ENCODE measurements at regions not wholly inside any gene's neighbourhood (a gene's known extent, or its start where the extent isn't known, plus 50 kb on each side); places are given as distances from the start of the nearest gene placed in this dataset.

DNA sequence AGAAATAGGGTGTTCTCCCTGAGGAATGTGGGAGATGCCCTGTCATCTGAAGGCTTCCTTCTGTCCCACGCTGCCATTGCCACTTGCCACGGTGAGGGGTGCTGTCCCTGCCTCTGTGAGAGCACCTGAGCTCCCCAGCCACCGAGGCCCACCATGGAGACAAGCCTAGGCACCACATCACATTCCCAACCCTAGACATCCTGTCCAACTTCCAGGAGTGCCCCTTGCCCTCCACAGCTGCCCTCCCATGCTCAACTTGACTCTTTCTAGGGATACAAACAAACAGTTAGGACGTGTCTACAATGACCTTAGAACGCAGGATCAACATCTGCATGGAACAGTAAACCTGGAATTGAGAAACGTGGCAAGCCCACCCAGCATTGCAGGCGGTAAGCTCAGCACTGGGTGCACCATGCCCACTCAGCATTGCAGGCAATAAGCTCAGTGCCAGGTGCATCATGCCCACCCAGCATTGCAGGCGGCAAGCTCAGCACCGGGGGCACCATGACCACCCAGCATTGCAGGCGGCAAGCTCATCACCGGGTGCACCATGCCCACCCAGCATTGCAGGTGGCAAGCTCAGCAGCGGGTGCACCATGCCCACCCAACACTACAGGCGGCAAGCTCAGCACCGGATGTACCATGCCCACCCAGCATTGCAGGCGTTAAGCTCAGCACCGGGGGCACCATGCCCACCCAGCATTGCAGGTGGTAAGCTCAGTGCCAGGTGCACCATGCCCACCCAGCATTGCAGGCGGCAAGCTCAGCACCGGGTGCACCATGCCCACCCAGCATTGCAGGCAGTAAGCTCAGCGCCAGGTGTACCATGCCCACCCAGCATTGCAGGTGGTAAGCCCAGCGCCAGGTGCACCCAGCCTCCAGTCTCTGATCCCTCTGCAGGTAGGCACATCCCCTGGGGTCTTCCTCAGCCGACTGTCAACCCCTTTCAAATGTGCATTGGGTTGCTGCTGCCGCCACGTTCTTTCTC is 1463.9 kb downstream of the TBC1D22A start:
- Mint-ChIP-seq H3K9me3 (no peaks in the 10 kb centered on the region), H3K4me1 (no peaks in the 10 kb centered on the region), H3K36me3 (ENCODE audit: low read depth) (no peaks in the 10 kb centered on the region), H3K4me3 (no peak overlapping the region), H3K27me3 (no peaks in the 10 kb centered on the region), H3K27ac (no peak overlapping the region)
- CTCF ChIA-PET, result no interaction called here
- DNase-seq, result no peak
- POLR2A ChIA-PET, result no interaction called here

DNA sequence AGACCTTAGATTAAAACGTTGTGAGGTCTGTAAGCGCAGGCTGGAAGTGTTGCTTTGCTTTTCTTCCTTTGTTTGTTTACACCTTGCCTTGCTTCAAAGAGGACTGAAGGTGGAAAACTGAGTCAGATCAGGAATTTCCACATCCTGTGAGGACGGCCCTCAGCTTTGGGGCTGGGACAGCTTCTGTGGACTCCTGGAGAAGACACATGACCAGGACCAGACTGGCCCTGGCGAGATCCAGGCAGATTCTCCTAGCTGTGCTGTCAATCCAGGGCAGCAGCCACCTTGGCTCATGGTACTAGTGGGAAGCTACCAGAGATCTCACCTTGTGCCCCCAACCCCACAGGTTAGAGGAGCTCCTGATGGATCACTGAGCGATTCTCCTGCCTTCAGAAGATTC is 1461.9 kb downstream of the TBC1D22A start:
- DNase-seq, result no peak
- ChIA-PET POLR2A (no interaction called here), CTCF (no interaction called here)
- Mint-ChIP-seq H3K27me3 (peaks cover 2% of the 10 kb centered on the region), H3K9me3 (no peaks in the 10 kb centered on the region), H3K4me3 (no peak overlapping the region), H3K4me1 (no peaks in the 10 kb centered on the region), H3K27ac (no peak overlapping the region), H3K36me3 (ENCODE audit: low read depth) (no peaks in the 10 kb centered on the region)

GRCh38 chr22:48223488-48224190 is 1461.2 kb downstream of the TBC1D22A start:
- CTCF ChIA-PET, result no interaction called here

GRCh38 chr22:48222742-48223487 is 1460.5 kb downstream of the TBC1D22A start:
- Mint-ChIP-seq H3K36me3 (ENCODE audit: low read depth) (no peaks in the 10 kb centered on the region), H3K4me1 (no peaks in the 10 kb centered on the region), H3K27ac (no peak overlapping the region), H3K27me3 (peaks cover 2% of the 10 kb centered on the region), H3K9me3 (no peaks in the 10 kb centered on the region), H3K4me3 (no peak overlapping the region)
- CTCF ChIA-PET, result no interaction called here
- POLR2A ChIA-PET, result no interaction called here
- no peak for DNase-seq

More at GRCh38 chr22:48223488-48224190, 1461.2 kb downstream of the TBC1D22A start:
- Mint-ChIP-seq H3K4me3 (no peak overlapping the region), H3K9me3 (no peaks in the 10 kb centered on the region), H3K36me3 (ENCODE audit: low read depth) (no peaks in the 10 kb centered on the region), H3K27me3 (peaks cover 2% of the 10 kb centered on the region), H3K4me1 (no peaks in the 10 kb centered on the region), H3K27ac (no peak overlapping the region)
- no peak for DNase-seq
- POLR2A ChIA-PET, result no interaction called here

DNA sequence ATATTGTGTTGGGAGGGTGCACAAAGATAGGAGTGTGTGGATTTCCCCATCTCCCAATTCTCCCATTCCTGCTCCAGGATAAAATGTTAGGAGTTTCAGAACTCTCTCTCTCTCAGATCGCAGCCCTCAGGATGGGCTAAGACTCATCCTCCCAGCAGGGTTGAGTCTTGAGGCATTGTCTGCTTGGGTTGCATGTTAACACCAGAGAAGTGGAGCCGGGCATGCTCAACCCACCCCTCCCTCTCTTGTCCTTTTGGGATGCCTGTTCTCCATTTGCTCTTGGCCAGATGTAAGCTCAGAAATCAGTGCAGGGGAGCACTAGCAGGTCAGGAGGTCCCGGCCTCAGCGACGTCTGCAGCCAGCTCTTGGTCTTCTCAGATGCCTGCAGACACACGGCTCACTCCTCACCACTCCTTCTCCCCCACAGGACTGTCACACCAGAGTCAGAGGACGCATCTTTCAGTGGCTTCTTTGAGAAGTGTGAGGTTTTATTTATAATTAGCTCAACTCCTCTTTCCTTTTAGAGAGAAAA is 1456.5 kb downstream of the TBC1D22A start:
- Mint-ChIP-seq H3K27ac (no peak overlapping the region), H3K36me3 (ENCODE audit: low read depth) (no peaks in the 10 kb centered on the region), H3K4me3 (no peak overlapping the region), H3K27me3 (peaks cover 2% of the 10 kb centered on the region), H3K4me1 (no peaks in the 10 kb centered on the region), H3K9me3 (no peaks in the 10 kb centered on the region)
- POLR2A ChIA-PET, result no interaction called here
- DNase-seq, result no peak
- CTCF ChIA-PET, result no interaction called here

DNA sequence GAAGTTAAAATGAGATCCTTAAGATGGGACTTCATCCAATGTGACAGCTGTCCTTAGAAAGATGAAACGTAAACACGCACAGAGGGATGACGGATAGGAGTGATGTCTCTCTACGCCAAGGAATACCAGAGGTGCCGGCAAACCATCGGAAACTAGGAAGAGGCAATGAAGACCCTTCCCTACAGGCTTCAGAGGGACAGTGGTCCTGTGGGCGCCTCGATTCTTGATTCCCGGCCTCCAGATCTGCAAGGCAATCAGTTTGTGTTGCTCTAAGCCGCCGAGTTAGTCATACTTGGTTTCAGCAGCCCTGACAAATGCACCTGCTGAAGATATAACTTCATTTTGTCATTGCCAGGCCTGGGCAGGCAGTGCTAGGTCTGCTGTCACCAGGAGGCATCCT is 1455.1 kb downstream of the TBC1D22A start:
- Mint-ChIP-seq H3K9me3 (no peaks in the 10 kb centered on the region), H3K27me3 (peaks cover 2% of the 10 kb centered on the region), H3K4me1 (no peaks in the 10 kb centered on the region), H3K4me3 (no peak overlapping the region), H3K36me3 (ENCODE audit: low read depth) (no peaks in the 10 kb centered on the region), H3K27ac (no peak overlapping the region)
- DNase-seq, result no peak
- POLR2A ChIA-PET, result no interaction called here
- CTCF ChIA-PET, result no interaction called here

- Mint-ChIP-seq H3K9me3 (no peaks in the 10 kb centered on the region), H3K27me3 (no peaks in the 10 kb centered on the region), H3K4me1 (no peaks in the 10 kb centered on the region), H3K27ac (no peak overlapping the region), H3K36me3 (ENCODE audit: low read depth) (no peaks in the 10 kb centered on the region), H3K4me3 (no peak overlapping the region)
- DNase-seq, result no peak
- ChIA-PET POLR2A (no interaction called here), CTCF (no interaction called here)
Measured at GRCh38 chr22:48212727-48213126, 1450.3 kb downstream of the TBC1D22A start.

DNA sequence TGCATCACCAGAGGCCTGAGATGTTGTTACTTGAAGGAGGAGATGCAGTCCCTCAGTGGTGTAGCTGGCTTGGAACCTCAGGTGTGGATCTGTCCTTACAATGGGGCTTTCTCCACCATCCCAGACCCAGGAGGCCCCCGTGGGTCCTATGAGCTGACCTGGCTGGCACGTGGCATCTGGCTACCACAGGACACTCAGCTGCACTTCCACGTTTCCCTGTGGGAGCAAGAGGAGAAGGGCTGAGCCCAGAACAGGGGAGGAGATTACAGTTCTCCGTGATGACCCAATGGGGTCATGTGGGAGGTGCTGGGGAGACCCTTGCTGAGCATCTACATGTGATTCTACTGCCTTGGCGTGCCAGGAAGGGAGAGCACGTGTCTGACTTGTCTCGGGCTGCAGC is 1448.4 kb downstream of the TBC1D22A start:
- H3K4me1 Mint-ChIP-seq, result no peaks in the 10 kb centered on the region
- H3K4me3 Mint-ChIP-seq, result no peak overlapping the region
- H3K27me3 Mint-ChIP-seq, result no peaks in the 10 kb centered on the region

DNA sequence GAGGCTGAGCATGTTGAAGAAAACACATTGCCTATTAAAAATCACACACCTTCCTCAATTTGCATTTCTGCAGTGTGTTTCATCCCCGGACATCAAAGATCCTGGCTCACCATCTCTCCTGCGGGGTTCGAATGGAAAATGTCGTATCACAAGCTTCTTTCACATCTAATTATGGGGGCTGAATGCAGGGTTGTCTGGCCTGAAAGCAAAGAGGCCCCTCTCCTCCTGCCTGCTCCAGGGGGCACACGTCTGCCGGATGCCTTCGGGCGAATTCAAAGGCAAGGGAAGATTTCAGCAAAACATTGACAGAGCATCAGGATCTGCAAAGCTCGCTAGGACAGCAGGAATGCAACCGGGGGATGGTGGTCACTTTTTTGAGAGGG is 1447.7 kb downstream of the TBC1D22A start:
- no peak overlapping the region for H3K4me3 Mint-ChIP-seq
- ChIA-PET CTCF (no interaction called here), POLR2A (no interaction called here)
- H3K9me3 Mint-ChIP-seq, result no peaks in the 10 kb centered on the region
- H3K27ac Mint-ChIP-seq, result no peak overlapping the region
- no peaks in the 10 kb centered on the region for H3K36me3 Mint-ChIP-seq (ENCODE audit: low read depth)
- no peaks in the 10 kb centered on the region for H3K27me3 Mint-ChIP-seq
- no peaks in the 10 kb centered on the region for H3K4me1 Mint-ChIP-seq
- no peak for DNase-seq

More for the DNA sequence above, 1448.4 kb downstream of the TBC1D22A start:
- no peak for DNase-seq
- Mint-ChIP-seq H3K36me3 (ENCODE audit: low read depth) (no peaks in the 10 kb centered on the region), H3K27ac (no peak overlapping the region), H3K9me3 (no peaks in the 10 kb centered on the region)
- POLR2A ChIA-PET, result no interaction called here
- CTCF ChIA-PET, result no interaction called here

GRCh38 chr22:48209473-48210197 is 1447.2 kb downstream of the TBC1D22A start:
- ChIA-PET CTCF (no interaction called here), POLR2A (no interaction called here)
- Mint-ChIP-seq H3K9me3 (no peaks in the 10 kb centered on the region), H3K36me3 (ENCODE audit: low read depth) (no peaks in the 10 kb centered on the region), H3K27me3 (no peaks in the 10 kb centered on the region), H3K4me3 (no peak overlapping the region), H3K27ac (no peak overlapping the region), H3K4me1 (no peaks in the 10 kb centered on the region)
- no peak for DNase-seq

DNA sequence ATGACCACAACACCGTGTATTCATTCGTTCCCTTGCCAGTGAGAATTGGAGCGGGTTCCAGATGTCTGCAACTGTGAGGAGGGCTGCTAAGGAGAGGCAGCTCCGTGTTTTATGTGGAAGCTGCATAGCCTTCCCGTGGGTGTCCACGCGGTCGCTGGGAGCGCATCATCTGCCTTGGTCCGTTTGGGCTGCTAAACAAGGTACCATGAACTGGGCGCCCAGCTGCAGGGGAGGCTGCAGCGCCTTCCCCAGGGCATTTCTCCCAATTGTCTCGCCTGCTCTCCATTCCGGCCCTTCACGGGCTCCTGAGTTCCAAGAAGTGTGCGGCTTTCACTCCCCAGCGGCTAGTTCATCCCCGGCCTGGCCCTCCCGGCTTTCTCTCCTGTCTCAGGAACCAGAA is 1446.4 kb downstream of the TBC1D22A start:
- CTCF ChIA-PET, result no interaction called here
- H3K27ac Mint-ChIP-seq, result no peak overlapping the region

DNA sequence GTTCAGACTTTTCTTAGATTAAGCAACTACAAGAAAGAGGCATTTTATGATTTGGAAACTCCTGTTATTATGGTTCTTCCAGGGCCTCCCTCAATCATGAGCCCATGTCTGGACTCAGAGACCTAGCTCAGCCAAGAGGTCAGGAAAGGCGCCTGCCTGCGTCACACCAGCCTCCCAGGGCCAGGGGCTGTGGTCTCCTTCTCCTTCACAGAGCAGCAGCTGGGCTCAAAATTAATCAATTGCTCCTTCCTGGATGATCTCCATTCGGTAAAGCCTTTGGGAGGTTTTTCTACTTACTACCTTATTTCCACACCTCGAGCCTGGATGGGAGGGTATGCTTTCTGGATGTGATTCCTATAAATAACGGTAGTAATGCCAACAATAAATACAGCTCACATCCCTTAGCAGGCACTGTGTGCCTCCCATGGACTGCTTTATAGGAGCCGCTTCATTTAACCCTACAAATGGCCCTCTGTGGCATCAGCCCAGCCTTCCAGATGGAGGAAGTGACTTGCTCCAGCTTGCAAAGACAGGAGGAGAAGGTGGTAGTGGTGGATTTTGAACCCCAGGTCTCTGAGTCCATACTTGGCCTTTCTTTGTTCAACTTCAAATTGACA is 1445.6 kb downstream of the TBC1D22A start:
- Mint-ChIP-seq H3K4me3 (no peak overlapping the region), H3K27ac (no peak overlapping the region), H3K4me1 (no peaks in the 10 kb centered on the region), H3K27me3 (no peaks in the 10 kb centered on the region), H3K36me3 (ENCODE audit: low read depth) (no peaks in the 10 kb centered on the region), H3K9me3 (no peaks in the 10 kb centered on the region)
- ChIA-PET CTCF (no interaction called here), POLR2A (no interaction called here)
- DNase-seq, result no peak

More for the DNA sequence above, 1446.4 kb downstream of the TBC1D22A start:
- Mint-ChIP-seq H3K9me3 (no peaks in the 10 kb centered on the region), H3K36me3 (ENCODE audit: low read depth) (no peaks in the 10 kb centered on the region), H3K4me1 (no peaks in the 10 kb centered on the region), H3K4me3 (no peak overlapping the region), H3K27me3 (no peaks in the 10 kb centered on the region)
- POLR2A ChIA-PET, result no interaction called here
- DNase-seq, result no peak

All from activated CD4-positive, alpha-beta T cell treated with anti-CD3 and anti-CD28 coated beads, Interleukin-2, amount 10 ng/mL, durations not matched to agents 7 days and 5 days (primary cell).